BE2C (cell line): ENCODE measurements at regions not wholly inside any gene's neighbourhood (a gene's known extent, or its start where the extent isn't known, plus 50 kb on each side); places are given as distances from the start of the nearest gene placed in this dataset.

Source experiments
- DNase-seq: peaks from one replicate; pipeline ENCODE4 v3.0.0-alpha.2; 2020
- H3K27me3 ChIP-seq: fragments of 250-450 bp; sonication (Bioruptor Pico); 2 replicates; pipeline ENCODE4 v1.5.1; 2020; ENCODE audit warnings: mild to moderate bottlenecking
- H3K36me3 ChIP-seq: fragments of 250-450 bp; sonication (Bioruptor Pico); 2 replicates; pipeline ENCODE4 v1.5.1; 2020; ENCODE audit warnings: mild to moderate bottlenecking
- H3K4me1 ChIP-seq: fragments of 250-450 bp; sonication (Bioruptor Pico); 2 replicates; pipeline ENCODE4 v1.5.1; 2020
- H3K4me3 ChIP-seq: 2 replicates; pipeline ENCODE4 v1.5.1; 2011; ENCODE audit warnings: low read depth, low read length
- H3K9me3 ChIP-seq: fragments of 250-450 bp; sonication (Bioruptor Pico); 2 replicates; pipeline ENCODE4 v1.5.1; 2020
- TF ChIP-seq, protein P1 (sequence below): IDR thresholded peaks from 2 replicates; pipeline ENCODE4 v1.5.1; 2012; ENCODE audit warnings: mild to moderate bottlenecking, low read depth, low read length

DNA sequence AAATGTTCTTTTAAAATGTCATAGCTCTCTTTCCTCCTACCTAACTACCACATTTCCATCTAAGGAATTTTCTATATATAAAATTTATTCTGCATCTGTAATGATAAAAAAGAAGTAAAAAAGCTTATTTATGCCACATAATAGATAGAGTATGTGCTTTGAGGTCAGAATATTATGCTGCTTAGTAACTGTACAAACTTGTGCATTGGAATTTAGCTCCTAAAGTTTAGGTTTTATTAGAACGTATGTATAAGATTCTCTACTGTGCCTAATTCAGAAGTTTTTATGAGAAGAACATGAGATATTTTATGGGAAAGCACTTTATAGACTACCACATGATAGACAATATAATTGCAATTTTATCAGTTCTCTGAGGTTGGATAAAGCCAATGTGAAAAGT, 384.6 kb downstream of the SLC16A7 start:
- Histone ChIP-seq H3K27me3 (no peaks in the 10 kb centered on the region), H3K4me3 (no peak overlapping the region), H3K4me1 (no peaks in the 10 kb centered on the region), H3K36me3 (no peaks in the 10 kb centered on the region), H3K9me3 (no peaks in the 10 kb centered on the region; the same call in 1 of the 2 replicates)
- DNase-seq: no peak
- TF ChIP-seq, protein P1, sequence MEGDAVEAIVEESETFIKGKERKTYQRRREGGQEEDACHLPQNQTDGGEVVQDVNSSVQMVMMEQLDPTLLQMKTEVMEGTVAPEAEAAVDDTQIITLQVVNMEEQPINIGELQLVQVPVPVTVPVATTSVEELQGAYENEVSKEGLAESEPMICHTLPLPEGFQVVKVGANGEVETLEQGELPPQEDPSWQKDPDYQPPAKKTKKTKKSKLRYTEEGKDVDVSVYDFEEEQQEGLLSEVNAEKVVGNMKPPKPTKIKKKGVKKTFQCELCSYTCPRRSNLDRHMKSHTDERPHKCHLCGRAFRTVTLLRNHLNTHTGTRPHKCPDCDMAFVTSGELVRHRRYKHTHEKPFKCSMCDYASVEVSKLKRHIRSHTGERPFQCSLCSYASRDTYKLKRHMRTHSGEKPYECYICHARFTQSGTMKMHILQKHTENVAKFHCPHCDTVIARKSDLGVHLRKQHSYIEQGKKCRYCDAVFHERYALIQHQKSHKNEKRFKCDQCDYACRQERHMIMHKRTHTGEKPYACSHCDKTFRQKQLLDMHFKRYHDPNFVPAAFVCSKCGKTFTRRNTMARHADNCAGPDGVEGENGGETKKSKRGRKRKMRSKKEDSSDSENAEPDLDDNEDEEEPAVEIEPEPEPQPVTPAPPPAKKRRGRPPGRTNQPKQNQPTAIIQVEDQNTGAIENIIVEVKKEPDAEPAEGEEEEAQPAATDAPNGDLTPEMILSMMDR: no peak

DNA sequence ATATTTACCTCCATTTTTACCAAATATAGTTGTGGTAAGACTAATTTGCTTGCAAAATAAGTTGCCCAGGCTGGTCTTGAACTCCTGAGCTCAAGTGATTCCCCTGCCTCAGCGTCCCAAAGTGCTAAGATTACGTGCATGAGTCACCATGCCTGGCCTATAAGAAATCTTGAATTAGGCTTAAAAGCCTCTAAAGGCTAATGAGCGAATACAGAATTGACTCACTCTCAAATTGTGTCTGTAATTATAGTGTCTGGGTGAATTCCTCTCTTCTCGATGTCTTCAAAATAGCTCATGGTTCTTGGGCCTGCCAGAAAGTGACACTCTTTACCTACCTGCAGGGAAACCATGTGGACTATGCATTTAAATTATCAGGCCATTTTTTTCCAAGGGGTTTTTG, 403.5 kb downstream of the SLC16A7 start:
- no peaks in the 10 kb centered on the region for H3K36me3 ChIP-seq
- H3K27me3 ChIP-seq: no peaks in the 10 kb centered on the region
- no peaks in the 10 kb centered on the region for H3K9me3 ChIP-seq
- no peak for DNase-seq
- TF ChIP-seq, protein P1: no peak
- no peaks in the 10 kb centered on the region for H3K4me1 ChIP-seq
- H3K4me3 ChIP-seq: no peak overlapping the region

DNA sequence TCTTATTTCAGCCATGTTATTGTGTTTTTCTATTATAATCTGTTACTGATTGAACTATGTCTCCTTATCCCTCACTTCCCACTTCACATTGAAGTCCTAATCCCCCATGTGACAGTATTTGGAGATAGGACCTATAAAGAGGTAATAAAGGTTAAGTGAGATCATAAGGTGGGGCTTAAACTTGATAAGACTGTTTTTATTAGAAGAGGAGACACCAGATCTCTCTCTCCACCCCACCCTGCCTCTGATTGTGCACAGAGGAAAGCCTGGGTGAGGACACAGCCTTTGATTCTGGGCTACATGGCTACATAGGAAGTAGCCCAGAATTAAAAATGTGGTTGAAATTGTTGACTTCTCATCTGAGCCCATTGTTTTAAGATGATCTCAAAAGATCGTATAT, 414.7 kb downstream of the SLC16A7 start:
- H3K36me3 ChIP-seq: no peaks in the 10 kb centered on the region
- H3K9me3 ChIP-seq: no peaks in the 10 kb centered on the region
- TF ChIP-seq, protein P1: no peak
- DNase-seq: no peak
- no peaks in the 10 kb centered on the region for H3K27me3 ChIP-seq
- no peaks in the 10 kb centered on the region for H3K4me1 ChIP-seq
- H3K4me3 ChIP-seq: no peak overlapping the region

DNA sequence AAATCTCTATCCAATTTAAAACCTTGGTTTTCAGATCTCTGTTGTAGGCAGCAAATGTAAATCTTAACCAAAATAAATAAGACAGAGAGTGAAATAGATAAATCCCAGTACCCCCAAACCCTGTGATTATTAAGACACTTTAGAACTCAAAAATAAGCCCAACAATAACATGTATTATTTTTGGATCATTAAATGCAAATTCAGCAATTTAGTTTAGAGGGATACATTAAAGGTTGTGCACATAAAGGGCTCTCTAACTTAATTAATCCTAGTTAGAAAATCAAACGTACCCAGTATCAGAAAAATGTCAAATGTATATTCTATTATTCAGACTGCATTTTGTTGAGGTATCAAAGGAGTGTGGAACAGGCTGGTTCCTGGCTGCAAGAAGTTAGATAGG, 416.8 kb downstream of the SLC16A7 start:
- Histone ChIP-seq H3K4me1 (no peaks in the 10 kb centered on the region), H3K4me3 (no peak overlapping the region), H3K27me3 (no peaks in the 10 kb centered on the region), H3K36me3 (no peaks in the 10 kb centered on the region), H3K9me3 (no peaks in the 10 kb centered on the region)
- TF ChIP-seq, protein P1: no peak
- DNase-seq: no peak

DNA sequence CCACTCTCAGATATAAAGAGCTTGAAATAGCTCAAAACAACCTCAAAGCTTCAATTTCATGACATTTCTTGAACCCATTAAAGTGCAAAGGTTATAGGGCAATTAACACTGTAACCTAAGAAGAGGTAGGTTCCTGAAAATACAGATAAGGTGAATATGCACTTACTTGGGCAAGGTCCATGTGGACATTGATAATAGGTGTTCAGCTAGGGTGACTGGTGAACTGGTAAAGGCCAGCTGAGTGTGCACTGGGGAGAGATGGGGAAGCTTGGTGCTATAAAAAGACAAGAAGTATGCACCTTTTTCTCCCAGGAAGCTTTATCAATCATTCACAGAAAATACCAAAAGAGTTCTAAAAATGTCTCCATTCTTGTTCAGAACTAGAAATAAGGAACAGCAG, 418.6 kb downstream of the SLC16A7 start:
- no peak for DNase-seq
- TF ChIP-seq, protein P1: no peak
- Histone ChIP-seq H3K4me3 (no peak overlapping the region), H3K27me3 (no peaks in the 10 kb centered on the region), H3K4me1 (no peaks in the 10 kb centered on the region), H3K9me3 (no peaks in the 10 kb centered on the region), H3K36me3 (no peaks in the 10 kb centered on the region)

DNA sequence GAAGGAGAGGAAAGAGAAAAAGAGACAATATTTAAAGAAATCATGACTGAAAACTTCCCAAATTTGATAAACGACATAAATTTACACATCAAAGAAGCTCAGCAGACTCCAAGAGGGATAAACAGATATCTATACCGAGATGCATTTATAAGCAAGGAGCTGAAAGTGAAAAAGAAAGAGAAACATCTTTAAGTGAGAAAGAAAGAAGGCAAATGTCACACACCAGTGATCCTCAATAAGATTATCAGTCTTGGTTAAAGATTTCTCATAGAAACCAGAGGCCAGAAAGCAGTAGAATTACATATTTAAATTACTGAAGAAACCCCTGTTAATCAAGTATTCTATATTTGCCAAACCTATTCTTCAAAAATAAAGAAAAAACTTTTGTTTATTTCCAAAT, 424.2 kb downstream of the SLC16A7 start:
- TF ChIP-seq, protein P1: no peak
- no peaks in the 10 kb centered on the region for H3K9me3 ChIP-seq
- H3K4me1 ChIP-seq: no peaks in the 10 kb centered on the region
- no peak overlapping the region for H3K4me3 ChIP-seq
- DNase-seq: no peak
- no peaks in the 10 kb centered on the region for H3K36me3 ChIP-seq
- H3K27me3 ChIP-seq: no peaks in the 10 kb centered on the region
